HG03469 (cell line): ENCODE measurements at regions not wholly inside any gene's neighbourhood (a gene's known extent, or its start where the extent isn't known, plus 50 kb on each side); places are given as distances from the start of the nearest gene placed in this dataset.
"Not testable (repeated sequence)": the region's sequence is repeated elsewhere in the genome, so short reads cannot be mapped to it uniquely, and the experiment has no call there.

Source experiments
- ATAC-seq: cut with Tn5 transposase; IDR thresholded peaks from one replicate; pipeline ENCODE4 v1.9.1; 2021; ENCODE audit warnings: mild to moderate bottlenecking, moderate library complexity, moderate number of reproducible peaks; ENCODE audit not compliant: unreplicated experiment

GRCh38 chrX:55142206-55142918, 53.5 kb downstream of the PAGE2 start:
- no peak for ATAC-seq

DNA sequence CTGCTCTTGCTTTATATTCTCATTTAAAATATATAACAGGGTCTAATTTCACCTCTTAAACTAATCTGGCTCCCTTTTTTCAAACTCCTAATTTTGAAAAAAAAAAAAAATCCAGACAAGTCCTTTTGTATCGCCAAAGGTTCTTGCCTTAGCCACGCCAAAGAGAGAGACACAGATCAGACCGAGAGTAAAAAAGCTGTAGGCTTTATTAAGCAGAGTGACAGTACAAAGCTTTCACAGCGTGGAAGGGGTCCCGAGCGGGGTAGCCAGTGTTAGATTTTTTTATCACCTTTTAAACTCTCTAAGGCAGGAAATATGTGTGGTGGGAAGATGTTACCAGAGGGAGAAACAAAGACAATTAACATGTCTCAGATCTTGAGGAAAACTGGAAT, 54.1 kb downstream of the PAGE2 start:
- ATAC-seq = no peak

DNA sequence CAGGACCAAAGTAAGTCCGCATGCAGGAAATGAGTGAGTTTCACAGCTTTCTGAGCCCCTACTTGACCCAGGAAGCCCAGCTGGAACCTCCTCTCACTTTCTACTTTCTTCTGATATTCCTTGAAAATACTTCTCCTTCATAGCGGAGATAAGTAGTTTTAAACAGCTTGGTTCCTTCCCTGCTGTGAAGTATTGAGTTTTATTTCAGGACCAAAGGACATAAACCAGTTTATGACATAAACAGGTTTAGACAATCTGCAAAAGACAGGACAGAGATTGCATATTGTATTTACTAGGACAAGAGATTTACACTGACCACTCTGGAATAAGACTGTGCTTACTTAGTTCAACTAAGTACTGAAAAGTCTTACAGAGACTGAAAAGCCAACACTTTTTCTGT, 54.8 kb downstream of the PAGE2 start:
- no peak for ATAC-seq

- ATAC-seq = no peak
These were observed 55.9 kb downstream of the PAGE2 start for GRCh38 chrX:55144697-55145096.

DNA sequence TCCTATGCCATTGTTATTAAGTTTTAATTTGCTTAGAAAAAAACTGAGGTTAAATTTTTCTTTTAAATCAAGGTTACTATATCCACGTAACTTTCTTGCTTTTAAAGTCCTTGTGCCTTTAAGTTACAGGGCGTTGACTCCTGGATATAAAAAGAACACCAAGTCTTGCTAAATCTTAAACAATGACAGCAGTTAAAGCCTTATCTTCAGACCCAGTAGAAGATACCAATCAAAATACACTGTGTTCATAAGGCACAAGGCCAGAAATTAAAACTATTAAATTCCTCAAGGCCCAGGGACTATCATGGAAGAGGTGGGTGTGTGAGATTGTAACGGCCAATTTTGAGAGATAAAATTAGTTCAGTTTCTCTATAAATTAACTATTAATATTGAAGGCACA, 60.4 kb downstream of the PAGE2 start:
- no peak for ATAC-seq

DNA sequence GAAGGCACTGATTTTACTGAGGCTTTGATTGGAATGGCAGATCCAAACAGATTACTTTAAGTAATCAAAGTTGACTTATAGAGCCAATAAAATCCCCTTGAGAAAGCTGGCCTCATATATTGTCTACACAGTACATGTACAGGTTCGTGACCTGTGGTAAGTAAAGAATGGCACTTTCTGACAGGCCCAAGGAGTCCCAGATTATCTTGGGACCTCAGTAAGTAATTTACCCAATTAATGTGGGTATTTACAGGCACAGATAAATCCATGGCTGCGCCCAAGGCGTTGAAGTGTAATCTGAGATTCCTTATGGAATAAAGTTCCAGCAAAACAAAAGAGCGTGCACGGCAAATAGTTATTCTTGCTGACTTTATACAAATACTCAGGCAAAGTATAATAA, 62.4 kb downstream of the PAGE2 start:
- ATAC-seq = no peak

GRCh38 chrX:55159551-55159950, 60.6 kb upstream of the PAGE5 start:
- no peak for ATAC-seq

GRCh38 chrX:55160685-55161552, 59.2 kb upstream of the PAGE5 start:
- ATAC-seq = peak; percentile 78

DNA sequence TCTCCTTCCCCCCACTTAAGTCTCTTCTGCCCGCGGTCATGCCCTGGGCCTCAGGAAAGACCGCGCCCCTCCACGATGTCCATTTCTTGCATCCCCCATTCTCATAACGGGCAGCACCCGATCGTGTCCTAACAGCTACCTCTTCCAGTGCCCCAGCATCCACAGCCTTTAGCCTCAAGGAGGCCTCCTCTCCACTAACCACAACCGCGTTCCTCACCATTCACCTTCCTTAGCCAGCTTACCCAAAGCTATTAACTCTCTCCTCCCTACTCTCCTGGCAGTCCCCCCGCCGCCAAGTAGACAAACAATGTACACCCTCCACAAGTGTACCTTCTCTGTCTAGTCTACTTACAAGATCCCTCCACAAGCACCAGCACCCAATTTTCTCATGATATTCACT, 58.6 kb upstream of the PAGE5 start:
- ATAC-seq = no peak

GRCh38 chrX:55163171-55163570, 57.0 kb upstream of the PAGE5 start:
- no peak for ATAC-seq

GRCh38 chrX:55165026-55165425, 55.1 kb upstream of the PAGE5 start:
- ATAC-seq = not testable (repeated sequence)

DNA sequence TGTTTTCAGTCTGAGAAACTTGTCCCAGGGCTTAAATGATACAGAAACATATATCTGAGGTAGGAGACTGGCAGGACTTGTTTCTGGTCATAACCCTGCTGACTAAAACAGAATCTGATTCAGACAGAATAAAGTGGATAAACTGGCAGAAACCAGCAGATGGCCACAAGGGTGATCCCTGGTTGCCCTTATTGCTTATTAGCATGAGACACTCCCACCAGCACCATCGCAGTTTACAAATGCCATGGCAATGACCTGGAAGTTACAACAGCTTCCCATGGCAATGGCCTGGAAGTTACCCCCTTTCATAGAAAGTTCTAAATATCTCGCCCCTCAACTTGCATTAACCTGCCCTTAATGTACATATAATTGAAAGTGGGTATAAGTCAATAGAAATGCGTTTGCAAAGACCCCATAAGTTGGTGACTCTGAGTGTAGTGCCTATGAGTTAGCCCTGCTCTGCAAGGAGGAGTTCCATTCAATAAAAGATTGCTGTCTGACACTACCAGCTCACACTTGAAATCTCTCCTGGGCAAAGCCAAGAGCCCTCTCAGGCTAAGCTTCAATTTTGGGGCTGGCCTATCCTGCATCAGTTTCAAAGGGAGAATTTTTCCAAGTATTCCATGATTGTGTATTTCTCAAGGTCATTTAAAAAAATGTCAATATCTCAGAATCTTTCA, 52.9 kb upstream of the PAGE5 start:
- ATAC-seq = no peak

DNA sequence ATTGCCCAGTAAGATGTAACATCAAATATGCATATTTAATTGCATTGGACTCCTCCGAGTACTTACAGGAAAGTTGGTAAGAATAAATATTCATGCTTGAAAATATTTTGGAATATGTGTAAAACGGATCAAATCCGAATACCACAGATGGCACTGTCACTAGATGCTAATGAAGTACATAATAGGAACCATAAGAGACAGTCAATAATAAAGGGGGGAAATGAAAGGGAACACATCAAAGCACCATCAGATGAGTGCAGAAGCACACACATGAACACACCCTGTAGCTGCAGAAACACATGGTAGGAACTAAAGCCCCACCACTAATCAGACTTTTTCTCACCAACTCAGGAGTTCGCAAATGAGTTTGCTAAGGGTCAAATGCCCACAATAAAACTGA, 52.2 kb upstream of the PAGE5 start:
- no peak for ATAC-seq

- no peak for ATAC-seq
These were observed 50.4 kb upstream of the PAGE5 start for GRCh38 chrX:55169782-55170181.
